IPS DF 6.9 (cell line): ENCODE measurements at regions not wholly inside any gene's neighbourhood (a gene's known extent, or its start where the extent isn't known, plus 50 kb on each side); places are given as distances from the start of the nearest gene placed in this dataset.

Source experiments
- DNase-seq: peaks from one replicate; pipeline ENCODE4 v3.0.0-alpha.2; 2013; ENCODE audit warnings: low read depth, low spot score
- H3K27ac ChIP-seq: one replicate; pipeline ENCODE4 v1.5.1; 2013; ENCODE audit warnings: low read length, control low read depth
- H3K27me3 ChIP-seq: 2 replicates; pipeline ENCODE4 v1.6.1; 2013; ENCODE audit warnings: mild to moderate bottlenecking, low read length; ENCODE audit not compliant: control insufficient read depth, insufficient read depth
- H3K36me3 ChIP-seq: 2 replicates; pipeline ENCODE4 v1.6.1; 2013; ENCODE audit warnings: low read length; ENCODE audit not compliant: control insufficient read depth, insufficient read depth
- H3K4me1 ChIP-seq: 2 replicates; pipeline ENCODE4 v1.6.1; 2013; ENCODE audit warnings: low read length; ENCODE audit not compliant: control insufficient read depth, insufficient read depth
- H3K4me3 ChIP-seq: 2 replicates; pipeline ENCODE4 v1.5.1; 2013; ENCODE audit warnings: mild to moderate bottlenecking, low read length
- H3K9me3 ChIP-seq: 2 replicates; pipeline ENCODE4 v1.6.1; 2013; ENCODE audit warnings: low read length, inconsistent platforms; ENCODE audit not compliant: control insufficient read depth, insufficient read depth
- WGBS: extraction: QIAGEN DNeasy Blood & Tissue Kit; methylation state at CpG from one replicate; pipeline ENCODE4 v1.1.7; 2013; ENCODE audit warnings: mixed read lengths, missing lambda C conversion rate; ENCODE audit not compliant: insufficient read length, insufficient coverage; 5-methylcytosine and 5-hydroxymethylcytosine counted together

- Histone ChIP-seq H3K4me1 (no peaks in the 10 kb centered on the region), H3K27me3 (no peaks in the 10 kb centered on the region), H3K4me3 (no peak overlapping the region), H3K36me3 (no peaks in the 10 kb centered on the region), H3K27ac (no peak overlapping the region), H3K9me3 (no peaks in the 10 kb centered on the region)
- no peak for DNase-seq
- WGBS = no CpG with 5 or more reads among the region's 1 CpG
These were observed 239.1 kb upstream of the GADL1 start for GRCh38 chr3:31133541-31133940.

- no peak for DNase-seq
- no peaks in the 10 kb centered on the region for H3K36me3 ChIP-seq
- no peaks in the 10 kb centered on the region; the same call in 1 of the 2 replicates for H3K4me1 ChIP-seq
- WGBS = no CpG with 5 or more reads among the region's 3 CpGs
- no peak overlapping the region for H3K4me3 ChIP-seq
- H3K9me3 ChIP-seq = no peaks in the 10 kb centered on the region
- H3K27ac ChIP-seq = no peak overlapping the region
- H3K27me3 ChIP-seq = no peaks in the 10 kb centered on the region
These were observed 241.1 kb upstream of the GADL1 start for GRCh38 chr3:31135546-31135945.

GRCh38 chr3:31137718-31138465, 243.4 kb upstream of the GADL1 start:
- H3K4me1 ChIP-seq = peaks cover 1% of the 10 kb centered on the region; the same call in 1 of the 2 replicates
- no peaks in the 10 kb centered on the region for H3K36me3 ChIP-seq
- H3K4me3 ChIP-seq = no peak overlapping the region
- H3K27me3 ChIP-seq = no peaks in the 10 kb centered on the region
- WGBS = no CpG with 5 or more reads among the region's 4 CpGs
- no peak for DNase-seq
- H3K27ac ChIP-seq = no peak overlapping the region
- H3K9me3 ChIP-seq = no peaks in the 10 kb centered on the region

GRCh38 chr3:31140470-31140869, 246.0 kb upstream of the GADL1 start:
- Histone ChIP-seq H3K27me3 (no peaks in the 10 kb centered on the region), H3K27ac (no peak overlapping the region), H3K4me3 (no peak overlapping the region), H3K9me3 (no peaks in the 10 kb centered on the region), H3K4me1 (peaks cover 3% of the 10 kb centered on the region; the same call in 1 of the 2 replicates), H3K36me3 (no peaks in the 10 kb centered on the region)
- DNase-seq = no peak

- no peak for DNase-seq
- no peaks in the 10 kb centered on the region for H3K27me3 ChIP-seq
- H3K36me3 ChIP-seq = no peaks in the 10 kb centered on the region
- no peak overlapping the region for H3K27ac ChIP-seq
- no peaks in the 10 kb centered on the region for H3K9me3 ChIP-seq
- no peak overlapping the region for H3K4me3 ChIP-seq
- H3K4me1 ChIP-seq = peaks cover 3% of the 10 kb centered on the region; the same call in 1 of the 2 replicates
These were observed 247.7 kb upstream of the GADL1 start for GRCh38 chr3:31142139-31142538.

GRCh38 chr3:31142543-31142942, 248.1 kb upstream of the GADL1 start:
- H3K9me3 ChIP-seq = no peaks in the 10 kb centered on the region; the same call in 1 of the 2 replicates
- H3K27ac ChIP-seq = no peak overlapping the region
- H3K36me3 ChIP-seq = no peaks in the 10 kb centered on the region
- no peaks in the 10 kb centered on the region for H3K27me3 ChIP-seq
- peaks cover 3% of the 10 kb centered on the region; the same call in 1 of the 2 replicates for H3K4me1 ChIP-seq
- no CpG with 5 or more reads among the region's 3 CpGs for WGBS
- no peak overlapping the region for H3K4me3 ChIP-seq
- no peak for DNase-seq

GRCh38 chr3:31145062-31145461, 250.6 kb upstream of the GADL1 start:
- H3K4me1 ChIP-seq = peaks cover 3% of the 10 kb centered on the region; the same call in 1 of the 2 replicates
- H3K4me3 ChIP-seq = no peak overlapping the region
- no CpG with 5 or more reads among the region's 1 CpG for WGBS
- no peak overlapping the region for H3K27ac ChIP-seq
- DNase-seq = no peak
- H3K9me3 ChIP-seq = no peaks in the 10 kb centered on the region; the same call in 1 of the 2 replicates
- H3K27me3 ChIP-seq = no peaks in the 10 kb centered on the region
- H3K36me3 ChIP-seq = no peaks in the 10 kb centered on the region

- peaks cover 1% of the 10 kb centered on the region; the same call in 1 of the 2 replicates for H3K4me1 ChIP-seq
- H3K27ac ChIP-seq = no peak overlapping the region
- no peak for DNase-seq
- no peaks in the 10 kb centered on the region for H3K36me3 ChIP-seq
- no CpG with 5 or more reads among the region's 2 CpGs for WGBS
- no peak overlapping the region for H3K4me3 ChIP-seq
- H3K9me3 ChIP-seq = no peaks in the 10 kb centered on the region; the same call in 1 of the 2 replicates
- no peaks in the 10 kb centered on the region for H3K27me3 ChIP-seq
These were observed 253.1 kb upstream of the GADL1 start for GRCh38 chr3:31147550-31147949.

GRCh38 chr3:31157047-31157694, 262.7 kb upstream of the GADL1 start:
- Histone ChIP-seq H3K36me3 (no peaks in the 10 kb centered on the region), H3K27ac (no peak overlapping the region), H3K4me1 (no peaks in the 10 kb centered on the region), H3K4me3 (no peak overlapping the region), H3K9me3 (no peaks in the 10 kb centered on the region), H3K27me3 (no peaks in the 10 kb centered on the region)
- 100% methylated on average over 2 of the region's 8 CpGs for WGBS
- DNase-seq = no peak

GRCh38 chr3:31157893-31158620, 263.6 kb upstream of the GADL1 start:
- Histone ChIP-seq H3K27ac (no peak overlapping the region), H3K27me3 (no peaks in the 10 kb centered on the region), H3K4me3 (no peak overlapping the region), H3K4me1 (no peaks in the 10 kb centered on the region), H3K9me3 (no peaks in the 10 kb centered on the region), H3K36me3 (no peaks in the 10 kb centered on the region)
- DNase-seq = no peak
- WGBS = no CpG with 5 or more reads among the region's 3 CpGs
